GM19328 (cell line): ENCODE measurements at regions not wholly inside any gene's neighbourhood (a gene's known extent, or its start where the extent isn't known, plus 50 kb on each side); places are given as distances from the start of the nearest gene placed in this dataset.
"Not testable (repeated sequence)": the region's sequence is repeated elsewhere in the genome, so short reads cannot be mapped to it uniquely, and the experiment has no call there.

Experiments
- ATAC-seq: cut with Tn5 transposase; IDR thresholded peaks from one replicate; pipeline ENCODE4 v1.9.1; 2021; ENCODE audit warnings: mild to moderate bottlenecking, moderate library complexity; ENCODE audit not compliant: unreplicated experiment

DNA sequence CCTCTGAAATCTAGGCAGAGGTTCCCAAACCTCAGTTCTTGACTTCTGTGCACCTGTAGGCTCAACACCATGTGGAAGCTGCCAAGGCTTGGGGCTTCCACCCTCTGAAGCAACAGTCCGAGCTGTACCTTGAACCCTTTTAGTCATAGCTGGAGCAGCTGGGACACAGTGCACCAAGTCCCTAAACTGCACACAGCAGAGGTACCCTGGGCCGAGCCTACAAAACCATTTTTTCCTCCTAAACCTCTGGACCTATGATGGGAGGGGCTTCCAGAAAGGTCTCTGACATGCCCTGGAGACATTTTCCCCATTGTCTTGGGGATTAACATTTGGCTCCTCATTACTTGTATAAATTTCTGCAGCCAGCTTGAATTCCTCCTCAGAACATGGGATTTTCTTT is 168.8 kb downstream of the TLE3 start:
- ATAC-seq, result not testable (repeated sequence)

DNA sequence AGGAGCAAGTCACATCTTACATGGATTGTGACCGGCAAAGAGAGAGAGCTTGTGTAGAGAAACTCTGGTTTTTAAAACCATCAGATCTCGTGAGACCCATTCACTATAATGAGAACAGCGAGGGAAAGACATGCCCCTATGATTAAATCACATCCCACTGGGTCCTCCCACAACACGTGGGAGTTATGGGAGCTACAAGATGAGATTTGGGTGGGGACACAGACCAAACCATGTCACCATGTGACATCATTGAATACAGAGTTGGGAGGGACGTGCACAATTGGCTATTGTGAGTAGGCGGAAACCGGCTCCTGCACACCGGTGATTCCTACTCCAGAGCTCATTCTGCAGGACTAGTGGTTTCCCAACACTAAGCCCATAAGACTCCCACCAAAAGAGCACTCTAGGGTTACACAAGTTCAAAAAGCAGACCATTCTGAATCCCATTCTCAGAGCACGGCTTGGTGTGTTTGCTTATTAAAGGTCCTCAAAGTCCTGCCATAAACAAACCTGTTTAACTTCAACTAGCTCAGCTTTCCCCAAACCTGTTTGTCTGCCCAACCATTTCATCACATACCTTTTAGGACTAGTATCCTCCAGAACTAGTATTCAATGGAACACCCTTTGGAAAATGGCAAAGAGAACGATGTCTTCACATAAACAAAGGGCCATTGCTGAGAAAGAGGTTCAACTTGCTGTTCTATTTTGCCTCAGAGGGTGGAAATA is 167.6 kb downstream of the TLE3 start:
- ATAC-seq, result no peak

- ATAC-seq, result no peak
Observed at GRCh38 chr15:69930754-69931153, 167.0 kb downstream of the TLE3 start.

GRCh38 chr15:69931156-69931555 is 166.6 kb downstream of the TLE3 start:
- no peak for ATAC-seq

- no peak for ATAC-seq
Observed at GRCh38 chr15:69934607-69935006, 163.1 kb downstream of the TLE3 start.

- ATAC-seq, result no peak
Observed at GRCh38 chr15:69939513-69940440, 157.9 kb downstream of the TLE3 start.

DNA sequence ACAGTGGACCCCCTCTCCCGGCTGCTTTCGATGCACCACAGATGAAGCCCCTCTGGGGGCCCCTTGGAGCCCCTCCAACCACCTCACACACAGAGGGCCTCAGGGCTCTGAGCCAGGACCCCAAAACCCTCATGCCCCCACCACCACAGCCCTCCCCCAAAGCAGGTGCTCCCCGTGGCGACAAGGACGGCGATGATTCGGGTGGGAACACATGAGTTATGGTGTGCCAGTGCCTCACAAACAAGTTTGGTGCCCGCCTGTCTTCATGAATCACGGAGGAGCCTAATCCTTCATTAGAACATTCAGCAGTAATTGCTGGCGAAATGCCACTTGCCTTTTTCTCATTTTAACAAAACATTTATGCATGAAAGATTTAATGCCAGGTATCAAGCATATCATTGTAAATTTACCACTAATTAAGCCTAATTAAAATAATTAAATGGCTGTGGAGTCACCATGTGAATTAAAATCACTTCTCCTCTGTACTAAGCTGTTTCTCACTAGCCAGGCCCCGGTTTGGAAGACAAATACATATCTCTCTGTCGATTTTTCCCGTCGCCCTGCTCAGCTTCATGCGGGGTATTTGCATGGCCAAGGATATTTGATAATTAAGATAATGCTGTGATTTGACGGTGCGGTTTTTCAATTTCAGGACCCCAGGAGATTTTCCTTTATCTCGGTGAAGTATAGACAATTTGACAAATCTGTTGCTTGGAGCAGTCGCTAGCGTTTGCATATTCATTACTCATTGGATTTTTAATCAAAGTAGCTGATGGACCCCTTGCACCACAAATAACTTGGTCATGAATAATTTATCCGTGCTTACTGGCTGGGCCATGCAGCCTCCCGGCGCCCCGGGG is 157.0 kb downstream of the TLE3 start:
- ATAC-seq, result no peak

- ATAC-seq, result no peak
Observed at GRCh38 chr15:69941301-69941605, 156.5 kb downstream of the TLE3 start.

GRCh38 chr15:69941706-69942495 is 155.8 kb downstream of the TLE3 start:
- no peak for ATAC-seq

DNA sequence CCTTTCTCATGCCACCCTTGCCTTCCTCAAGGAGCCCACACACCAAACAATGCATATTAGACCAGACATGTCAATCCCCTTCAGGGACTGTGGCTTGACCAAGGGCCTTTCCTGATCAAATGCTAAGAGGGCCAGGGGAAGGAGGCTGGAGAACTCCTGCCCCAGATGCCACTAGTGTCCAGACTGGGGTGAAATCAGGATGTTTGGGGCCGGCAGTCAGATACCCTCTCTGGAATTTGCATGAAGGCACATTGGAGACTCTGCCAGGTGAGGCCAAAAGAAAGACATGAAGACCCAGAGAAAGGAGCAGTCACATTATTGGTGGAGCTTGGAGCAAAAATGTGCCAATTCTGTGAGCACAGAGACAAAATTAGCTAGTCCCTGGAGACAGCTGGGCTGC is 154.1 kb downstream of the TLE3 start:
- ATAC-seq, result no peak

DNA sequence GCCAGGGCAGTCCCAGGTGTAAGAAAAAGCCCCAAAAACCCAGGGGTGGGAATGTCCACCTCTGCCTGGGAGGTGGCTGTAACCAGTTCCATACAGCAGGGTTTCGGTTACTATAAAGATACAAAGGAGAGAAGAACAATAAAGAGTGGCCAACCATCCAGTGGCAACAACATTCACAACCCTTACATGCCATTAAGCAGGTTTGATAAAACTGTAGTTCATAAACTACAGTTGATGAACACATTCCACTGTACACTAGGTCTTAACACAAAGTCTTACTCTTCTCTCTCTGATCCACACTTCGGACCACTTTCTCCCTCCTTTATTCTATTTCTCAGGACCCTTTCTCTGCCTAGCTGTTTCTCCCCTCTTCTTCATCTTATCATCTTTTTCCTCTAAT is 152.0 kb downstream of the TLE3 start:
- no peak for ATAC-seq

DNA sequence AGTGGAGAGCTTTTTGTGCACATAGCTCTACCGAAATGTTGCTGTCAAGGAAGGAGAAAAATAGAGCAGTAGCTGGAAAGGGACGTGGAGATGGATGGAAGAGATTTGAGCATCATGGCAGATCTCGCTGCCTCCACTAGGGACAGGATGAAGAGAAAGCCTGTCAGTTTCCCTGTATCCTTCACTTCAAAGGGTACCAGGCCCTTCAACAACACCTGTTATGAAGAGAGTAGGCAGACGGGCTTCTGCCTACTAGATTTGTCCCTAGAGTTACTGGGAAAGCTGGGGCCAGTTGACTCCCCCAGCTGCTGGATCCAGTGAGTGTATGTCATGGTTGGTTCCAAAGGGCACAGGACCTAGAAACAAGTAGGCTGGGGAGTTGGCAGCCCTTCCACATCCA is 150.8 kb downstream of the TLE3 start:
- no peak for ATAC-seq

- ATAC-seq, result no peak
Observed at GRCh38 chr15:69947394-69947793, 150.3 kb downstream of the TLE3 start.

GRCh38 chr15:69949485-69949884 is 148.2 kb downstream of the TLE3 start:
- ATAC-seq, result no peak

DNA sequence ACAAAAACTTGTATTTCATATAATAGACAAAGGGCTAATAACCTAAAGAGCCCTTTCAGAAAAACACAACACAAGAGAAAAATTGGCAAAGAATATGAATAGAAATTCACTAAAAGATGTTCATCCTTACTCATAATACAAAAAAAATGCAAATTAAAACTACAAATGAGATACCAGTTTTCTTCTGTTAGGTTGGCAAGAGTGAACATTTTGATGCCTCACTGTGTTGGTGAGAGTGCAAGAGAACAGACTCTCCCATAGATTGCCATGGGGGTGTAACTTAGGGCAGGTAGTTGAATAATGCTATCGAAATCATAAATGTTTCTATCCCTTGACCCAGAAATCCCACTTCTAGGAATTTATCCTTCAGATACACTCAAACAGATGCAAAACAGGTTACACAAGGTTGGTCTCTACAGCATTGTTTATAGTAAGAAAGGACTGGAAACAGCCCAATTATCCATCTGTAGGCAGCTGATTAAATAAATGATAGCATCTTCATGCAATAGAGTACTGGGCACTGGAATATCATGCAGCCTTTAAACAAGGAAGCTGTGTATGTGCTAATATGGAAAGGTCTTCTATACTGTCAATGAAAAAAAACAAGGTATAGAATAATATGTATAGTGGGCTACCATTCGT is 146.3 kb downstream of the TLE3 start:
- no peak for ATAC-seq

- no peak for ATAC-seq
Observed at GRCh38 chr15:69951898-69952555, 145.7 kb downstream of the TLE3 start.

- ATAC-seq, result no peak
Observed at GRCh38 chr15:69953051-69953450, 144.7 kb downstream of the TLE3 start.

- ATAC-seq, result no peak
Observed at GRCh38 chr15:69953816-69954215, 143.9 kb downstream of the TLE3 start.

DNA sequence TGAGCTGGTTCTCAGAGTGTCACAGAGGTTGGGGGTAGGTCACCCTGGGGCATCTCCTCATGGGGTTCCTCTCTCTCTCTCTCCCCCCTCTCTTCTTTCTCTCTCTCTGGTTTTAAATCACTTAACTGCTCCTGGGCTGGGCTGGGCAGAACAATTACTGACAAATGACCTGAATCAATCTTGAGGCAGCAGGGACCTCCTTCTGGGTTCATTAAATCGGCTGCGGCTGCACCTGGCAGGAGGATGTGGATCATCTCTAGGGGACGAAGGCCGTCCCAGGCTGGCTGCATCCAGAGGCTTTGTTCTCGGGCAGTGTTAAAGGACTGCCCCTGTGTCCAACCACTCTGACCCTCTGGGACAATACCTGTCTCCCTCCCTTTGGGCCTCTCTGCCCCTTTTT is 143.1 kb downstream of the TLE3 start:
- ATAC-seq, result no peak
